ENCODE measurements at regions not wholly inside any gene's neighbourhood (a gene's known extent, or its start where the extent isn't known, plus 50 kb on each side); places are given as distances from the start of the nearest gene placed in this dataset.

DNA sequence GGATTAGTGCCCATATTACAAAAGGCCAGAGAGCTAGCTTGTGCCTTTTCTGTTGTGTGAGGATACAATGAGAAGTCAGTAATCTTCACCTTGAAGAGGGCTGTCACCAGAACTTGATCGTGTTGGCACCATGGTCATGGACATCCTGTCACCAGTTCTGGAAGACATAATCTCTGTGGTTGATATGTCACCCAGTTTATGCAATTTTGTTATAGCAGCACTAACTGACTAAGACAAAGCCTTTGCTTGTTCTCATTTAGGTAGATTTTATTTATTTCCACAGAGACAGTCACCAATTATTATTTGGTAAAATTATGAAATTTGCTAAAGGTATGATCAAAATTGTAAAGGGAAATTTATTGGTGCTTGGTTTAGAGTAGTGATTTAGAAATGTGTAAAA lies 308.8 kb upstream of the CPXCR1 start (continued):
- TF ChIP-seq ZNF12 (CRISPR knock-in tag; IDR thresholded peaks at IDR 0.05) (peak; percentile 90), ZBTB3 (CRISPR knock-in tag; IDR thresholded peaks at IDR 0.05; ENCODE audit: borderline replicate concordance, low read depth) (no peak), ZNF580 (CRISPR knock-in tag; IDR thresholded peaks at IDR 0.05; ENCODE audit: borderline replicate concordance, low read depth) (no peak), KMT2B (CRISPR knock-in tag; IDR thresholded peaks at IDR 0.05) (no peak), NPAS2 (CRISPR knock-in tag; IDR thresholded peaks at IDR 0.05; ENCODE audit: borderline replicate concordance) (no peak), ERF (CRISPR knock-in tag; IDR thresholded peaks at IDR 0.05) (no peak)

DNA sequence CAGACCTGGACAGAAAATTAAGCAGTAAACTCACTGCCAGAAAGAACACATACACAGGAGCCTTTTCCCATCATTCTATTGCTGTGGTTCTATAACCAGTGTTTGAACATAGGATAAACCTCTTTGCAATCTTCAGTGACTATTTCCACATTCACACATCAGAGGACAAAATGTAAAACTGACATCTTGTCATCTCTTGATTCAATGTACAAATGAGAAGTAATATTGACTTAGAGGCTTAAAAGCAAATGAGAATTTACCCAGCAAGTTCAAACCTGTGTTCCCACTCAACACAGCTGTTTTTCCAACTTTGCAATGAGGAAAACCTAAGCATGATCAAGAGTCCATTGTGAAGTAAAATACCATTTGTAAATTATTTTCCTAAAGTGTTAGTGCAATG lies 307.1 kb upstream of the CPXCR1 start:
- peak overlapping the region; percentile 79 for H3K27ac ChIP-seq (ENCODE audit: extremely low read length, insufficient read depth, low read length)
- H3K27me3 ChIP-seq (ENCODE audit: control insufficient read depth in 1 of 2, insufficient read depth in 2 of 2, low read length in 2 of 2) = no peaks in the 10 kb centered on the region
- BruUV-seq (replicated peaks) = no TSS peak
- ATAC-seq (peak; percentile 91), FAIRE-seq (peak; percentile 55), DNase-seq (ENCODE audit: low spot score) (peak; percentile 85)
- H3K4me3 ChIP-seq (replicated peaks in 1 of 3; ENCODE audit: insufficient read depth in 1 of 3, low read depth in 2 of 3, low read length in 3 of 3) = no peak overlapping the region
- no peaks in the 10 kb centered on the region for H3K36me3 ChIP-seq (replicated peaks in 1 of 2; ENCODE audit: control insufficient read depth in 1 of 2, insufficient read depth in 2 of 2, low read length in 2 of 2)
- H3K9me3 ChIP-seq (ENCODE audit: low read length) = peaks cover 31% of the 10 kb centered on the region; the same call in 1 of the 2 replicates
- intact Hi-C loops (cut with micrococcal nuclease; ENCODE audit: unreplicated experiment) = loop anchor here (5.0 kb wide), 2 partner anchors 122 to 172 kb away; no protein-coding TSS in a partner anchor
- no peak overlapping the region for H2AFZ ChIP-seq (ENCODE audit: low read length)
- H4K20me1 ChIP-seq (ENCODE audit: insufficient read depth, low read length) = no peaks in the 10 kb centered on the region
- in situ Hi-C loops (cut with HindIII; ENCODE audit: extremely low pct_ligation_motif_present, low pct_unique_long_range_greater_than_20kb) = no loop called here
- H3K9ac ChIP-seq (ENCODE audit: insufficient read depth, low read depth, low read length) = peak overlapping the region; percentile 34; the same call in 1 of the 2 replicates
- no peaks in the 10 kb centered on the region for H3K79me2 ChIP-seq (ENCODE audit: insufficient read depth, low read length)
- H3K4me2 ChIP-seq (ENCODE audit: low read depth, low read length) = 0 out of 2 replicates have a peak overlapping the region, but pooled peaks have one; percentile 7
- CTCF ChIA-PET (ENCODE audit: low intra/inter-chr PET ratio, low total read pairs) = no interaction called here
- peaks cover 29% of the 10 kb centered on the region for H3K4me1 ChIP-seq (ENCODE audit: insufficient read depth, low read length)
- POLR2A ChIA-PET = no interaction called here
- TF ChIP-seq ZNF749 (CRISPR knock-in tag; IDR thresholded peaks at IDR 0.05; ENCODE audit: borderline replicate concordance) (no peak), SOX6 (IDR thresholded peaks at IDR 0.05) (no peak), SOX6 (CRISPR knock-in tag; IDR thresholded peaks at IDR 0.05) (peak; percentile 55), MEIS1 (CRISPR knock-in tag; IDR thresholded peaks at IDR 0.05; ENCODE audit: borderline replicate concordance) (peak; percentile 76; the same call in 1 of the 2 replicates), FOXP1 (IDR thresholded peaks at IDR 0.05) (no peak), FOXP1 (CRISPR knock-in tag; IDR thresholded peaks at IDR 0.05) (peak; percentile 62; the same call in 1 of the 2 replicates), ETV5 (CRISPR knock-in tag; IDR thresholded peaks at IDR 0.05; ENCODE audit: borderline replicate concordance) (peak; percentile 25; the same call in 1 of the 2 replicates), ZNF512 (CRISPR knock-in tag; IDR thresholded peaks at IDR 0.05) (no peak), ATF2 (CRISPR knock-in tag; IDR thresholded peaks at IDR 0.05) (0 out of 2 replicates have a peak, but pooled peaks have one; percentile 25), MED13 (CRISPR knock-in tag; IDR thresholded peaks at IDR 0.05) (0 out of 2 replicates have a peak, but pooled peaks have one; percentile 31), GATAD2A (CRISPR knock-in tag; IDR thresholded peaks at IDR 0.05) (peak; percentile 84), HNF4A (CRISPR knock-in tag; IDR thresholded peaks at IDR 0.05) (peak; percentile 70), RARA (CRISPR knock-in tag; IDR thresholded peaks at IDR 0.05) (peak; percentile 76), NCOR1 (IDR thresholded peaks at IDR 0.05; ENCODE audit: borderline replicate concordance, low read length) (0 out of 2 replicates have a peak, but pooled peaks have one; percentile 30)
- TF ChIP-seq, protein P1, sequence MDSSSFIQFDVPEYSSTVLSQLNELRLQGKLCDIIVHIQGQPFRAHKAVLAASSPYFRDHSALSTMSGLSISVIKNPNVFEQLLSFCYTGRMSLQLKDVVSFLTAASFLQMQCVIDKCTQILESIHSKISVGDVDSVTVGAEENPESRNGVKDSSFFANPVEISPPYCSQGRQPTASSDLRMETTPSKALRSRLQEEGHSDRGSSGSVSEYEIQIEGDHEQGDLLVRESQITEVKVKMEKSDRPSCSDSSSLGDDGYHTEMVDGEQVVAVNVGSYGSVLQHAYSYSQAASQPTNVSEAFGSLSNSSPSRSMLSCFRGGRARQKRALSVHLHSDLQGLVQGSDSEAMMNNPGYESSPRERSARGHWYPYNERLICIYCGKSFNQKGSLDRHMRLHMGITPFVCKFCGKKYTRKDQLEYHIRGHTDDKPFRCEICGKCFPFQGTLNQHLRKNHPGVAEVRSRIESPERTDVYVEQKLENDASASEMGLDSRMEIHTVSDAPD (CRISPR knock-in tag; IDR thresholded peaks at IDR 0.05) = no peak

Measured in HepG2 (cell line).